NCI-H2029 (cell line): ENCODE measurements at regions not wholly inside any gene's neighbourhood (a gene's known extent, or its start where the extent isn't known, plus 50 kb on each side); places are given as distances from the start of the nearest gene placed in this dataset.

Experiments used
- DNase-seq: peaks from one replicate; lab custom pipeline; 2025; lab: John Stamatoyannopoulos, UW

GRCh38 chr2:126793885-126794613 lies 104.6 kb upstream of the TEX51 start:
- no peak for DNase-seq

DNA sequence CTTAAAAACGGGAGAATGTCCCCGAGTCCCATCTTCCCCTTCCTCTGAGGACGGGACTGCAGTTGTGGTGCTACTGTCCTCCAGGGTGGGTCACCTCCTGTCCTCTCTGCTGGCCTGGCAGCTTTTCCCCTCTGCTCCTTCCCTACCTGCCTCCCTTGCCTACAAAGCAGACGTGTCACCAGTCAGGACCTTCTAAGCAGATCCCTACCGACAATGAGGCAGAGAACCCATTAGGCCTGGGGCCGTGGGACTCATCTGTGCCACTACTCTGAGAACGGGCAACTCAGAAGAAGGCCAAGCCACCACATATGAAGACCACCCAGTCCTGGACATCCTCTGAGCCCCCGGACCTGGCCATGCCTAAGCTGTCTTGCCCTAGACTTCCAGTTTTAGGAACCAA lies 103.0 kb upstream of the TEX51 start:
- DNase-seq, result no peak

- DNase-seq, result no peak
These were observed 101.6 kb upstream of the TEX51 start for GRCh38 chr2:126796931-126797621.

- DNase-seq, result no peak
These were observed 100.9 kb upstream of the TEX51 start for GRCh38 chr2:126797622-126798275.

DNA sequence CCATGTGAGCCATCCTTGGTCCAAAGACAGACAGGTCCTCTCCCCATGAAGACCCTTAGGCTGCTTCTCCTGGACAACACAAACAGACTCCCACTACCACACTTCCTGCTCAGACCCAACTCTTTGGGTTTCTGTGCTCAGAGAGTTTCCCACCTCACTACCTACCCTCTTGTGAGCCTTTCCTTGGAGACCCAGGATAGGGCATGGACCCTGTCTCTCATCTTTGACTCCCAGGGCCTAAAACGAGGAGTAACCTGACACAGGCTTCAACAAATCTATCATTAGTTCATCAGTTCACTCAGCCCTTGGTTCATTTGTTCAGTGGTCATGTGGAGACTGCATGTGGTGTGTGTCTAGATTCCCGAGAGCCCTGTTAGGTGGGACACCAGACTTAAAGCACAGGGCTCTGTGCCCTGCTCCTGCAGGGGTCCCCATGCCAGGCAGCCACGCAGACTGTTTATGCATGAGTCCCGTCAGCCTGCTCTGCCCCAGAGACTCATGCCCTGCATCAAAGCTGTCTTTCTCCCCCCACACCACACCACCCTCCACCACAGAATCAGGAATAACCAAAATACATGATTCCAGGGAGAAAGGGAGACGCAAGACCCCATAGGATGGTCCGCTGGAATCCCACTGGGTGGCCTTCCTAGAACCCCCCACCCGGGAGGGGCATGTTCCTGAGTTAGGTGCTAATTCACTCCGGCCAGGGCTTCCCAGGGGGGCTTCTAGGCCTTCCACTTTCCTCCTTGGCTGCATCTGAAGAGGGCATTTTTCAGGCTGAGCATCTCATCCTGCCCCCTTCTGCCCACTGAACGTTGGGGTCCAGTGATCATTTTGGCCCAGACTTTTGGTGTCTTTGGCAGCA lies 100.2 kb upstream of the TEX51 start:
- DNase-seq, result no peak

DNA sequence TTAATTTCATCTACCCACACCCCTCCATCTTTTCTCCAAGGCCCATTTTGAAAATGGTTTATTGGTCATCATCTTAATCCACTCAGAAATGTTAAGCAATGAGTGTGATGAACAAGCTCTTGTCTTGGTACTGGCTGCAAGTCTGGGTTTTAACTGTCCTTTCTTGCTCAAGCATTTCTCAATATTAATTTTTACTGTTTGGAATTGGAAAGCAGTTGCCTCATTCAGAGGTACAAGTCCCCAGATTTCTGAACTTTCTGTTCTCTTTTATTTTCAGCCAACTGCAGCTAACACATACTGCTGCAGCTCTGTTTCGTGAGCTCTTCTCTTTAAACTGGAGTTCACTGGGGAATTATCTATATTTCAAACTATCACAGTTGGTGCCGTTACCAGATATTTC lies 99.4 kb upstream of the TEX51 start:
- no peak for DNase-seq

- no peak for DNase-seq
These were observed 97.2 kb upstream of the TEX51 start for GRCh38 chr2:126801473-126801872.

GRCh38 chr2:126802316-126802715 lies 96.4 kb upstream of the TEX51 start:
- DNase-seq, result no peak

GRCh38 chr2:126802774-126803433 lies 95.8 kb upstream of the TEX51 start:
- no peak for DNase-seq

DNA sequence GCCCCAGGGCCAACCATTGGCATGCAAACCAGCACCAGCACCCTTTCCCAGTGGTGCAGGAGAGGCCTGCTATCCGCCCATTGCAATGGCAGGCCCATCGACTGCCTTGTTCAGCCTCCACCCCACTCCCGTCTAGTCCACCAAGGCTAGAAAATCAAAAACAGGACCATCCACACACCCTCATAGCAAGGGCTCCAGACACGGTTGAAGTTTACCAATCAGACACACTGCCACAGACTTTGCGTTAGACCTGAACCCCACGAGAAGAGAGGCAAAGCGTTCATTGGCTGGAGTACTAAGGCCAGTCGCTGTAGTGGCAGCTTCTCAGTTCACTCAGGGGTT lies 95.3 kb upstream of the TEX51 start:
- DNase-seq, result no peak

DNA sequence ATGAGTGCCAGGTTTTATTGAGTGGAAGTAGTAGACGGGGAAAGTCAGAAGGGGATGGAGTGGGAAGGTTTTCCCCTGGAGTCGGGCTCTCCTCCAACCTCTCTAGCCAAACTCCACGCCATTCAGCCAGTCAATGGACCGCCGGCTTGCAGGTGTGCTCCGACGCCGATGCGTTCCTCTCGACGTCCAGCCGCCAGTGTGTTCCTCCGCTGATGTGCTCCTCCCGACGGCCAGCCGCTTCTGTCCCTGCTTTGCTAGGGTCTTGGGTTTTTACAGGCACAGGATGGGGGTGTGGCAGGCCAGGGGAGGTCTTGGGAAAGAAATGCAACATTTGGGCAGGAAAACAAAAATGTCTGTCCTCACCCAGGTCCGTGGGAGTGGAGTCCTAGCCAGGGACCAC lies 94.3 kb upstream of the TEX51 start:
- DNase-seq, result no peak

DNA sequence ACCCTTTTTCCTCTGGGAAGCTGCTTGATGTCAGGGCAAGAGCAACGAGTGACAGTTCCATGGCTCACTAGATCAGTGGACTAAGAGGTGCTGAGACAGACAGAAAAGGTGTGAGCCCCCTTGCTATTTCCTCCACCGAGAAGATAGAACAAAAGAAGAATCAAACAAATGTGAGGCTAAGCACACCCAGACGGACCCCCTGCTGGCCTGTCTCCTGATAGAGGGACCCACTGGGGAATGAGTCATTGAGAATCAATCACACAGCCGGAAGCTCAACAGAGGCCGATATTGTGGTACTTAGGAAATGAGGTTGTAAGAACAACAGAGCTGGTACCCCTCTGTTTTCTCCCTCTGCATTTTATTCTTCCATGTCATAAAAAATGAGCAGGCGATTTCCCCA lies 89.8 kb upstream of the TEX51 start:
- no peak for DNase-seq

DNA sequence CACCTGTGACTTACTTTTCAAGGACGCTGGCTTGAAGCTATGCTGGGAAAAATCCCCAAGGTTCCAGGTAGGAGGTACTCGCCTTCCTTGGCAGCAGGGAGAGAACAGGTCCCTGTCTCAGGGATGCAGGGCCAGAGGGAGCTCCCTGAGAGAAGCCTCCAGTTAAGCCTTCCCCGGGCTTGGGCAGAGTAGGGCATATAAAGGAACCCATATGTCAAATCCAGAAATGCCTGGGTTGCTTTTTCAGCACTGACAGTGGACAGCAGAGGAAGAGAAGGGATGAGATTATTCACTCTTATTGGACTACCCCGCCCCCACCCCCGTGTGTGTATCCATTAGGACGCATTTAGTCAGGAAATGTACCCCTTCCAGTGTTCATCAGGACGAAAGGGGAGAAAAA lies 89.3 kb upstream of the TEX51 start:
- no peak for DNase-seq

DNA sequence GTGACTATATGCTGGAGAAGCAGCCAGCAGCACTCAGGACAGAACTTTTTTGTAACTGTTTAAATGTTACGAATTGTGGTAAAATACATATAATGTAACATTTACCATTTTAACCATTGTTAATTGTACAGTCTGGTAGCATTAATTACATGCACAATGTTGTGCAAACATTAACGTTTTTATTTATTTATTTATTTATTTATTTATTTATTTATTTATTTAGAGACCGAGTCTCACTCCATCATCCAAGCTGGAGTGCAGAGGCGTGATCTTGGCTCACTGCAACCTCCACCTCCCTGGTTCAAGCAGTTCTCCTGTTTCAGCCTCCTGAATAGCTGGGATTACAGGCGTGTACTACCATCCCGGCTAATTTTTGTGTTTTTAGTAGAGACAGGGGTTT lies 88.7 kb upstream of the TEX51 start:
- no peak for DNase-seq

DNA sequence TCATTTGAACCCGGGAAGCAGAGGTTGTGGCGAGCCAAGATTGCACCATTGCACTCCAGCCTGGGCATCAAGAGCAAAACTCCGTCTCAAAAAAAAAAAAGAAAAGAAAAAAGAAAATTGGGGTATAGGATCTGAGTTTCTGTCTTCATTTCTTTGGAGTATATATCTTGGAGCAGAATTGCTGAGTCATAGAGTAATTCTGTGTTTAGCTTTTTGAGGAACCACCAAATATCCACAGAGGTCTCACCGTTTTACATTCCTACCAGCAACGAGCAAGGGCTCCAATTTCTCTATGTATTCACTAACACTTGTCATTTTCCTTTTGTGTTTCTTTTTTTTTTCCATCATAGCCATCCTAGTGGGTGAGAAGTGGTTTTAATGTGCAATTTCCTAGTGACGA lies 87.6 kb upstream of the TEX51 start:
- DNase-seq, result no peak

DNA sequence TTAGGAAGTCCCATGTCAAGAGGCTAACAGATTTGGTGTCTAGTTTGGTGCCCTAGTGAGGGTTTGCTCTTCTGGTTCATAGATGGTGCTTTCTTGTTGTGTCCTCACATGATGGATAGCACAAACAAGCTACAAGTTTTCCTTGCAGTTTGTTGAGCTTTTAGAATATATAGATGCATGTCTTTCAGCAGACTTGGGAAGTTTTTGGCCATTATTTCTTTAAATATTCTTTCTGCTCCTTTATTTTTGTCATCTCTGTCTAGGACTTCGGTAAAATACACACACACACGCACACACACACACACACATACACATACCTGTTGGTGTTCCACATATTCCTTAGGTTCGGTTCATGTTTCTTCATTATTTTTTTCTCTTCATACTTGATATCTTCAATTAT lies 81.5 kb upstream of the TEX51 start:
- DNase-seq, result no peak

DNA sequence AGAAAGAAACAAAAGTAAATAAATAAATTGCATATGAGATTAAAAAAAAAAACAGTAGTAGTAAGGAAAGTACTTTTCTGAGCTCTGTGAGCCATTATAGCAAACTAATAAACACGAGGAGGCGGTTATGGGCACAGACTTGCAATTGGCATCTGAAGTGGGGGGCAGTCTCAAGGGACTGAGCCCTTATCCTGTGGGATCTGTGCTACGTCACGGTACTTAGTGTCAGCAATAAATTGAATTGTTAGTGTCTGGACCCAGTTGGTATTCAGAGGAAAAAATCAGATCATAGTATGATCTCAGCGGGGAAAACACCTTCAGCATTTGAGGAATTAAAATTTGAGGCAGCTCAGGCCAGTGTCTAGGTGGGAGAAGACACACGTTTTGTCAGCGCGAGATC lies 76.6 kb upstream of the TEX51 start:
- no peak for DNase-seq

- DNase-seq, result no peak
These were observed 75.8 kb upstream of the TEX51 start for GRCh38 chr2:126822921-126823320.

DNA sequence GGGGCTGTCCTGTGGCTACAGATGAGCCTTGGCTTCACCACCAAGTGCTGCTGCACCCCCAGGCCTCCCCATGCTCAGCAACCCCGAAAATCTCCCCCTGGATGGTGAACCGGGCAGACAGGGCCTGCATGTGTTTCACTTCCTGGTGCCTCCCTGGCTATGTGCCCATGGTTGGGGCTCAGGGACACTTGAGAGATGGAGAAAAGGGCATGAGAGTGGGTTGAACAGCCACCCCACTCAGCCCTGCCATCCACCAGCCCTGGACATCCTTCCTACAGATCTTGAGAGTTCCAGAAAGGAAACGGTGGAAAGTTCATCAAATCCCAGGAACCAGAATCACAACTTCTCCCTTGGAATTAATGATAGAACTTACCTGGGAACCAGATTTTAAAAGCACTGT lies 74.7 kb upstream of the TEX51 start:
- no peak for DNase-seq

DNA sequence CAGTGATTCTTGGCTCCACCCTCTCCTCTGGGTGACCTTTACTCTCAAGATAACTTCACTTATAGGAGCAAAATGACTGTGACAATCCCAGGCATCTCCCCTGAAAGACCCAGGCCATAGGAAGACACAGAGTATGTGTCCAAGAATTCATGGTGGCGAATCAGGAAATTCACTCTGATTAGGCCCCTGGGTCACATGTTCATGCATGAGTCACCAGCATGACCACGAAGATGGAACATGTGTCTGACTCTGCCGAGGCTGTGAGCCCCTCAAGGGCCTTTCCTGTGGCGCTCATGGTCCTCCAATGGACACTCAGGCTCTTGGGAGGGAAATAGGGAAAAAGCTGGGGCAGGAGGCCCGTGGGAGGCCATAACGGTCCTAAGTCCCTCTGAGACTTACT lies 74.0 kb upstream of the TEX51 start:
- no peak for DNase-seq

DNA sequence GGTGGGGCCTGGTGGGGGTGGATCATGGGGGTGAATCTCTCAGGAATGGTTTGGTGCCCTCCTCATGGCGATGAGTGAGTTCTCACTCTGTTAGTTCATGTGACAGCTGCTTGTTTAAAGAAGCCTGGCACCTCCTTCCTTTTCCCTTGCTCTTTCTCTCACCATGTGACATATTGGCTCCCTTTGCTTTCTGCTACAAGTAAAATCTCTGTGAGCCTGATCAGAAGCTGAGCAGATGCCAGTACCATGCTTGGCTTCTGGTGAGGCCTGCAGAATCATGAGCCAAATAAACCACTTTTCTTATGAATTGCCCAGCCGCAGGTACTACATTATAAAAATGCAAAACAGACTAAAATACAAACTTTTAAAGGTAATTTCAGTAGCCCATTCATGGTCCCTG lies 73.4 kb upstream of the TEX51 start:
- DNase-seq, result no peak

DNA sequence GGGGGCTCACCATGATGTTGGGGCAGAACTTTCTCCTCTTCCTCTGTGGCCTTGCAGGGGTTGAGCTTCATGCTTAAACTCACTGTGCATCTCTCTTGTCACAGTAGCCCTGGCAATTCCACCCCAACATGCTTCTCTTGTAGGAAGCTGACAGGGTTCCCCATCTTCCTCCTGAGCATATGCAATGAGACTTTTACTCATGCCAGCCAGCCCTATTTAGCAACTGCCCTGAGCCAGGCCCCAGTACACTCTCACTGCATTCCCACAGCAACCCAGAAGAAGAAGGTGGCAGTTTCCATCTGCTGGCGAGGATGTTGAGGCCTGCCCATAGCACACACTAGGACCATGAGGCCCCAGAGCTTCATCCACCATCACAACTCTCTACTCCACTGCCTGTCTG lies 72.2 kb upstream of the TEX51 start:
- no peak for DNase-seq
